ENCODE measurements at regions not wholly inside any gene's neighbourhood (a gene's known extent, or its start where the extent isn't known, plus 50 kb on each side); places are given as distances from the start of the nearest gene placed in this dataset.

- Histone ChIP-seq H3K9ac (ENCODE audit: low read depth, low read length, poor library complexity) (no peak overlapping the region), H2AFZ (ENCODE audit: low read length) (no peak overlapping the region), H3K23ac (ENCODE audit: low read depth, low read length, poor library complexity) (no peak overlapping the region), H4K91ac (ENCODE audit: low read depth, low read length, poor library complexity) (no peak overlapping the region), H3K27ac (replicated peaks; ENCODE audit: low read length) (no peak overlapping the region), H2BK5ac (ENCODE audit: low read length) (no peak overlapping the region), H3K4ac (ENCODE audit: low read length) (no peak overlapping the region), H2BK12ac (ENCODE audit: low read length) (no peak overlapping the region), H3K79me1 (ENCODE audit: low read depth, low read length) (no peaks in the 10 kb centered on the region), H2BK15ac (ENCODE audit: low read length) (no peak overlapping the region), H2BK120ac (ENCODE audit: low read depth, low read length) (no peak overlapping the region), H3K27me3 (ENCODE audit: control insufficient read depth in 3 of 3, insufficient read depth in 3 of 3, low read depth in 1 of 3, low read length in 3 of 3) (no peaks in the 10 kb centered on the region), H3K9me3 (replicated peaks in 1 of 2; ENCODE audit: control insufficient read depth in 2 of 2, insufficient read depth in 1 of 2, low read depth in 1 of 2, low read length in 2 of 2) (no peaks in the 10 kb centered on the region), H3K14ac (ENCODE audit: low read length) (no peak overlapping the region), H3K4me3 (ENCODE audit: low read length in 2 of 2) (no peak overlapping the region), H3K18ac (ENCODE audit: low read length) (no peak overlapping the region), H4K8ac (ENCODE audit: low read depth, low read length) (no peak overlapping the region), H2AK5ac (ENCODE audit: low read depth, low read length) (no peak overlapping the region), H3K36me3 (replicated peaks in 1 of 2; ENCODE audit: control insufficient read depth in 2 of 2, insufficient read depth in 2 of 2, low read length in 2 of 2) (no peaks in the 10 kb centered on the region), H3K4me1 (ENCODE audit: control insufficient read depth in 2 of 2, insufficient read depth in 1 of 2, low read depth in 1 of 2, low read length in 2 of 2) (no peaks in the 10 kb centered on the region), H3K4me2 (ENCODE audit: insufficient read depth, low read length, poor library complexity, severe bottlenecking) (no peak overlapping the region)
- no peak for DNase-seq (ENCODE audit: low spot score)
- no CpG with 5 or more reads among the region's 1 CpG for WGBS, 2 donors (ENCODE audit: extremely low coverage in 2 of 2, insufficient read length in 2 of 2, insufficient replicate concordance in 1 of 2)
These were observed 667.6 kb upstream of the ANKRD30A start for GRCh38 chr10:36457751-36458150.

DNA sequence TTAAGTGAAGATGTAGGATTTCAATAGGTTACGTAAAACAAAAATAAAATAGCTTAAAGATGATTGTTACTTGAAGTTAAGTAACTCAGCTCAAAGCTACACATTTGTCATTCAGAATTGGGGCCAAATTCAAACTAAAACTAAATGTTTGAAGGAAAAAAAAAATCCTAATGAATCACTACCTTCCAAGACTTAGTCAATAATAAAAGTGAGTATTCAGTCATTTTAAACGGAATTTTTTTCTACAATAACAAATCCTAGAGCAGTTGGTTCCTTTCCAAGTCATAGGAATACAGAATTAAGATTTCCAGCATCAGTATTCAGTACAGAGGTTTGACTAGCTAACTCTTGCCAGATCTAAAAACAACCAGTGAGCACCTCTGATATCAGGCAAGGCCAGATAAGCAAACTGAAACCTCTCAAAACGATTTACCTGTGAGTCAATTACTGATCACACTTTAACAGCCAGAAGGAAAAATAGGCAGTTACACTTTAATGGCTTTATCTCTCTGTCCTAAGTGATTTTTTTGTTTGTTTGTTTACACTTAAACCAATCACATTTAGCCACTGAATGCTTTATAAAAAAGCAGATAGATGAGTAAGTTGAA lies 669.8 kb upstream of the ANKRD30A start:
- H3K4me3 ChIP-seq (ENCODE audit: low read length in 2 of 2) = no peak overlapping the region
- H3K14ac ChIP-seq (ENCODE audit: low read length) = no peak overlapping the region
- no peak overlapping the region for H2AK5ac ChIP-seq (ENCODE audit: low read depth, low read length)
- H2BK120ac ChIP-seq (ENCODE audit: low read depth, low read length) = no peak overlapping the region
- no peaks in the 10 kb centered on the region for H3K4me1 ChIP-seq (ENCODE audit: control insufficient read depth in 2 of 2, insufficient read depth in 1 of 2, low read depth in 1 of 2, low read length in 2 of 2)
- no peaks in the 10 kb centered on the region for H3K27me3 ChIP-seq (ENCODE audit: control insufficient read depth in 3 of 3, insufficient read depth in 3 of 3, low read depth in 1 of 3, low read length in 3 of 3)
- no CpG with 5 or more reads among the region's 3 CpGs for WGBS, 2 donors (ENCODE audit: extremely low coverage in 2 of 2, insufficient read length in 2 of 2, insufficient replicate concordance in 1 of 2)
- no peak overlapping the region for H3K4ac ChIP-seq (ENCODE audit: low read length)
- H2AFZ ChIP-seq (ENCODE audit: low read length) = no peak overlapping the region
- no peak overlapping the region for H2BK15ac ChIP-seq (ENCODE audit: low read length)
- no peak for DNase-seq (ENCODE audit: low spot score)
- H3K23ac ChIP-seq (ENCODE audit: low read depth, low read length, poor library complexity) = no peak overlapping the region
- no peak overlapping the region for H3K4me2 ChIP-seq (ENCODE audit: insufficient read depth, low read length, poor library complexity, severe bottlenecking)
- no peak overlapping the region for H3K9ac ChIP-seq (ENCODE audit: low read depth, low read length, poor library complexity)
- H3K79me1 ChIP-seq (ENCODE audit: low read depth, low read length) = no peaks in the 10 kb centered on the region
- H3K36me3 ChIP-seq (replicated peaks in 1 of 2; ENCODE audit: control insufficient read depth in 2 of 2, insufficient read depth in 2 of 2, low read length in 2 of 2) = no peaks in the 10 kb centered on the region
- no peak overlapping the region for H3K18ac ChIP-seq (ENCODE audit: low read length)
- H3K9me3 ChIP-seq (replicated peaks in 1 of 2; ENCODE audit: control insufficient read depth in 2 of 2, insufficient read depth in 1 of 2, low read depth in 1 of 2, low read length in 2 of 2) = no peaks in the 10 kb centered on the region
- H4K91ac ChIP-seq (ENCODE audit: low read depth, low read length, poor library complexity) = no peak overlapping the region
- no peak overlapping the region for H2BK12ac ChIP-seq (ENCODE audit: low read length)
- H3K27ac ChIP-seq (replicated peaks; ENCODE audit: low read length) = no peak overlapping the region
- H4K8ac ChIP-seq (ENCODE audit: low read depth, low read length) = no peak overlapping the region
- no peak overlapping the region for H2BK5ac ChIP-seq (ENCODE audit: low read length)

DNA sequence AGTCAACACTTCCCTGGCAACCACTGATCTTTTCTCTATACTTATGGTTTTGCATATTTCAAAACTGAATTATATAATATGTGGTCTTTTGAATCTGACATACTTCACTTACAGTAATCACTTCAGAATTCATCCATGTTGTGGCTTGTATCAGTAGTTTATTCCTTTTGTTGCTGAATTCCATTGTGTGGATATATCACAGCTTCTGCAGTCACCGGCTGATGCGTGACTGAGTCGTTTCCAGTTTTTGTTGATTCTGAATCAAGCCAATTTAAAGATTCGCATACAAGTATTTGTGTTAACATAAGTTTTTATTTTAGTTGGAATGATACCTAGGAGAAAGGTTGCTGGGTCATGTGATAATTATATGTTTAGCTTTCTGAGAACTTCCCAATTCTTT lies 672.5 kb upstream of the ANKRD30A start:
- Histone ChIP-seq H2BK120ac (ENCODE audit: low read depth, low read length) (no peak overlapping the region), H2AFZ (ENCODE audit: low read length) (no peak overlapping the region), H3K79me1 (ENCODE audit: low read depth, low read length) (no peaks in the 10 kb centered on the region), H3K4me3 (ENCODE audit: low read length in 2 of 2) (no peak overlapping the region), H2BK5ac (ENCODE audit: low read length) (no peak overlapping the region), H3K18ac (ENCODE audit: low read length) (no peak overlapping the region), H3K36me3 (replicated peaks in 1 of 2; ENCODE audit: control insufficient read depth in 2 of 2, insufficient read depth in 2 of 2, low read length in 2 of 2) (no peaks in the 10 kb centered on the region), H3K4me2 (ENCODE audit: insufficient read depth, low read length, poor library complexity, severe bottlenecking) (no peak overlapping the region), H2BK12ac (ENCODE audit: low read length) (no peak overlapping the region), H3K23ac (ENCODE audit: low read depth, low read length, poor library complexity) (no peak overlapping the region), H4K91ac (ENCODE audit: low read depth, low read length, poor library complexity) (no peak overlapping the region), H4K8ac (ENCODE audit: low read depth, low read length) (no peak overlapping the region), H2BK15ac (ENCODE audit: low read length) (no peak overlapping the region), H3K27me3 (ENCODE audit: control insufficient read depth in 3 of 3, insufficient read depth in 3 of 3, low read depth in 1 of 3, low read length in 3 of 3) (no peaks in the 10 kb centered on the region), H3K9me3 (replicated peaks in 1 of 2; ENCODE audit: control insufficient read depth in 2 of 2, insufficient read depth in 1 of 2, low read depth in 1 of 2, low read length in 2 of 2) (no peaks in the 10 kb centered on the region), H3K27ac (replicated peaks; ENCODE audit: low read length) (no peak overlapping the region), H2AK5ac (ENCODE audit: low read depth, low read length) (no peak overlapping the region), H3K4ac (ENCODE audit: low read length) (no peak overlapping the region), H3K14ac (ENCODE audit: low read length) (no peak overlapping the region), H3K4me1 (ENCODE audit: control insufficient read depth in 2 of 2, insufficient read depth in 1 of 2, low read depth in 1 of 2, low read length in 2 of 2) (peaks cover 9 to 12% of the 10 kb centered on the region in 2 donors), H3K9ac (ENCODE audit: low read depth, low read length, poor library complexity) (no peak overlapping the region)
- no peak for DNase-seq (ENCODE audit: low spot score)
- WGBS, 2 donors (ENCODE audit: extremely low coverage in 2 of 2, insufficient read length in 2 of 2, insufficient replicate concordance in 1 of 2) = no CpG with 5 or more reads among the region's 4 CpGs

- WGBS, 2 donors (ENCODE audit: extremely low coverage in 2 of 2, insufficient read length in 2 of 2, insufficient replicate concordance in 1 of 2) = no CpG with 5 or more reads among the region's 8 CpGs
- H3K4me3 ChIP-seq (ENCODE audit: low read length in 2 of 2) = no peak overlapping the region
- H3K4me2 ChIP-seq (ENCODE audit: insufficient read depth, low read length, poor library complexity, severe bottlenecking) = no peak overlapping the region
- H2BK12ac ChIP-seq (ENCODE audit: low read length) = no peak overlapping the region
- no peak overlapping the region for H3K14ac ChIP-seq (ENCODE audit: low read length)
- no peaks in the 10 kb centered on the region for H3K79me1 ChIP-seq (ENCODE audit: low read depth, low read length)
- no peak for DNase-seq (ENCODE audit: low spot score)
- no peak overlapping the region for H2AFZ ChIP-seq (ENCODE audit: low read length)
- no peak overlapping the region for H4K8ac ChIP-seq (ENCODE audit: low read depth, low read length)
- no peak overlapping the region for H4K91ac ChIP-seq (ENCODE audit: low read depth, low read length, poor library complexity)
- no peaks in the 10 kb centered on the region for H3K27me3 ChIP-seq (ENCODE audit: control insufficient read depth in 3 of 3, insufficient read depth in 3 of 3, low read depth in 1 of 3, low read length in 3 of 3)
- H3K23ac ChIP-seq (ENCODE audit: low read depth, low read length, poor library complexity) = no peak overlapping the region
- peaks cover 9 to 12% of the 10 kb centered on the region in 2 donors for H3K4me1 ChIP-seq (ENCODE audit: control insufficient read depth in 2 of 2, insufficient read depth in 1 of 2, low read depth in 1 of 2, low read length in 2 of 2)
- no peak overlapping the region for H3K4ac ChIP-seq (ENCODE audit: low read length)
- H2AK5ac ChIP-seq (ENCODE audit: low read depth, low read length) = no peak overlapping the region
- no peak overlapping the region for H2BK15ac ChIP-seq (ENCODE audit: low read length)
- no peak overlapping the region for H3K27ac ChIP-seq (replicated peaks; ENCODE audit: low read length)
- H3K9ac ChIP-seq (ENCODE audit: low read depth, low read length, poor library complexity) = no peak overlapping the region
- no peak overlapping the region for H3K18ac ChIP-seq (ENCODE audit: low read length)
- H2BK5ac ChIP-seq (ENCODE audit: low read length) = no peak overlapping the region
- no peaks in the 10 kb centered on the region for H3K9me3 ChIP-seq (replicated peaks in 1 of 2; ENCODE audit: control insufficient read depth in 2 of 2, insufficient read depth in 1 of 2, low read depth in 1 of 2, low read length in 2 of 2)
- H3K36me3 ChIP-seq (replicated peaks in 1 of 2; ENCODE audit: control insufficient read depth in 2 of 2, insufficient read depth in 2 of 2, low read length in 2 of 2) = no peaks in the 10 kb centered on the region
- H2BK120ac ChIP-seq (ENCODE audit: low read depth, low read length) = no peak overlapping the region
These were observed 673.9 kb upstream of the ANKRD30A start for GRCh38 chr10:36451391-36451970.

Measured in neuronal stem cell (in vitro differentiated cells).